HG02970 (cell line): ENCODE measurements at regions not wholly inside any gene's neighbourhood (a gene's known extent, or its start where the extent isn't known, plus 50 kb on each side); places are given as distances from the start of the nearest gene placed in this dataset.

ENCODE experiments used
- ATAC-seq: cut with Tn5 transposase; IDR thresholded peaks from one replicate; pipeline ENCODE4 v1.9.1; 2021; ENCODE audit warnings: mild to moderate bottlenecking, moderate library complexity, moderate number of reproducible peaks; ENCODE audit not compliant: unreplicated experiment, low FRiP score

GRCh38 chr4:24126776-24127175, 236.9 kb upstream of the PPARGC1A start:
- no peak for ATAC-seq

- ATAC-seq: no peak
Observed at GRCh38 chr4:24121395-24122175, 231.7 kb upstream of the PPARGC1A start.

GRCh38 chr4:24117975-24118374, 228.1 kb upstream of the PPARGC1A start:
- no peak for ATAC-seq

- no peak for ATAC-seq
Observed at GRCh38 chr4:24116107-24116506, 226.3 kb upstream of the PPARGC1A start.

- ATAC-seq: no peak
Observed at GRCh38 chr4:24114919-24115500, 225.2 kb upstream of the PPARGC1A start.

GRCh38 chr4:24114444-24114843, 224.6 kb upstream of the PPARGC1A start:
- no peak for ATAC-seq

- no peak for ATAC-seq
Observed at GRCh38 chr4:24112466-24112865, 222.6 kb upstream of the PPARGC1A start.

- ATAC-seq: no peak
Observed at GRCh38 chr4:24108567-24108966, 218.7 kb upstream of the PPARGC1A start.

- ATAC-seq: no peak
Observed at GRCh38 chr4:24105327-24106038, 215.6 kb upstream of the PPARGC1A start.

GRCh38 chr4:24104158-24104565, 214.3 kb upstream of the PPARGC1A start:
- no peak for ATAC-seq

- ATAC-seq: no peak
Observed at GRCh38 chr4:24103434-24104157, 213.7 kb upstream of the PPARGC1A start.

GRCh38 chr4:24102621-24103020, 212.8 kb upstream of the PPARGC1A start:
- ATAC-seq: no peak

GRCh38 chr4:24096603-24097002, 206.8 kb upstream of the PPARGC1A start:
- ATAC-seq: no peak

GRCh38 chr4:24094726-24095125, 204.9 kb upstream of the PPARGC1A start:
- ATAC-seq: no peak

GRCh38 chr4:24093446-24093845, 203.6 kb upstream of the PPARGC1A start:
- no peak for ATAC-seq

- ATAC-seq: no peak
Observed at GRCh38 chr4:24091639-24092233, 201.9 kb upstream of the PPARGC1A start.

- ATAC-seq: no peak
Observed at GRCh38 chr4:24089851-24090534, 200.1 kb upstream of the PPARGC1A start.

GRCh38 chr4:24080871-24081270, 191.0 kb upstream of the PPARGC1A start:
- no peak for ATAC-seq

- no peak for ATAC-seq
Observed at GRCh38 chr4:24078347-24078962, 188.6 kb upstream of the PPARGC1A start.

- no peak for ATAC-seq
Observed at GRCh38 chr4:24076811-24077210, 187.0 kb upstream of the PPARGC1A start.
